Esophagus squamous epithelium (tissue), 5 donors: ENCODE measurements at regions not wholly inside any gene's neighbourhood (a gene's known extent, or its start where the extent isn't known, plus 50 kb on each side); places are given as distances from the start of the nearest gene placed in this dataset.

Source experiments
- DNase-seq: peaks from one replicate; lab custom pipeline; 2025; lab: John Stamatoyannopoulos, UW
- H3K27ac ChIP-seq, 4 donors: fragments of 200-600 bp; sonication (generic); one replicate each; pipeline ENCODE4 v1.5.1; 2016 to 2019; ENCODE audit warnings: mild to moderate bottlenecking in 1 of 4
- H3K27me3 ChIP-seq, 4 donors: fragments of 200-600 bp; sonication (generic); 1 replicate in 3 of 4; 2 replicates in 1 of 4; pipeline versions ENCODE4 v1.5.1 to v1.6.0; 2017 to 2021; ENCODE audit warnings: antibody characterized with exemption in 1 of 4
- H3K36me3 ChIP-seq, 3 donors: fragments of 200-600 bp; sonication (generic); one replicate each; pipeline ENCODE4 v1.5.1; 2016 to 2019
- H3K4me1 ChIP-seq, 3 donors: fragments of 200-600 bp; sonication (generic); one replicate each; pipeline ENCODE4 v1.5.1; 2017 to 2019
- H3K4me3 ChIP-seq, 4 donors: fragments of 200-600 bp; sonication (generic); 1 replicate in 3 of 4; 2 replicates in 1 of 4; pipeline ENCODE4 v1.5.1; 2016 to 2019; ENCODE audit warnings: mild to moderate bottlenecking in 2 of 4, moderate library complexity in 1 of 4
- H3K9me3 ChIP-seq, 3 donors: fragments of 200-600 bp; sonication (generic); one replicate each; pipeline ENCODE4 v1.5.1; 2016 to 2019
- CTCF ChIP-seq, 6 experiments: fragments of 450-650 bp in 4 of 6; fragments of 200-600 bp in 2 of 6; sonication (generic) in 2 of 6; IDR thresholded peaks; one replicate each; pipeline ENCODE4 v1.5.1; 2016 to 2019; ENCODE audit warnings: antibody characterized with exemption in 6 of 6, mild to moderate bottlenecking in 4 of 6, moderate library complexity in 4 of 6
- POLR2A ChIP-seq, 4 donors: fragments of 450-650 bp; IDR thresholded peaks; one replicate each; pipeline ENCODE4 v1.6.1; 2017; ENCODE audit warnings: antibody characterized with exemption in 4 of 4, mild to moderate bottlenecking in 4 of 4, moderate library complexity in 3 of 4
- WGBS, 2 donors: methylation state at CpG; one replicate each; pipeline ENCODE4 v1.1.5; 2018; 5-methylcytosine and 5-hydroxymethylcytosine counted together
- intact Hi-C: fragments of 100-400 bp; cut with DNase I; formaldehyde crosslinking; loops from one replicate; pipeline ENCODE4 v1.15.0; 2022
- donor health status: DM: yes; HTN: yes; CAD: no.

- H3K27ac ChIP-seq, result no peak overlapping the region
- H3K9me3 ChIP-seq, result no peaks in the 10 kb centered on the region
- H3K36me3 ChIP-seq, result no peaks in the 10 kb centered on the region
- WGBS, 2 donors, result 78 to 83% methylated on average over 2 to 3 of the region's 5 CpGs
- intact Hi-C loops, result no loop called here
- no peaks in the 10 kb centered on the region for H3K4me1 ChIP-seq
- no peak for DNase-seq
- H3K4me3 ChIP-seq, result no peak overlapping the region
- H3K27me3 ChIP-seq, result peaks cover 0 to 6% (median 0%) of the 10 kb centered on the region in 4 donors
- no peak for TF ChIP-seq CTCF (IDR thresholded peaks at IDR 0.05)
- TF ChIP-seq POLR2A (IDR thresholded peaks at IDR 0.05), result no peak
Observed at GRCh38 chr2:30060562-30060961, 86.2 kb upstream of the YPEL5 start.

DNA sequence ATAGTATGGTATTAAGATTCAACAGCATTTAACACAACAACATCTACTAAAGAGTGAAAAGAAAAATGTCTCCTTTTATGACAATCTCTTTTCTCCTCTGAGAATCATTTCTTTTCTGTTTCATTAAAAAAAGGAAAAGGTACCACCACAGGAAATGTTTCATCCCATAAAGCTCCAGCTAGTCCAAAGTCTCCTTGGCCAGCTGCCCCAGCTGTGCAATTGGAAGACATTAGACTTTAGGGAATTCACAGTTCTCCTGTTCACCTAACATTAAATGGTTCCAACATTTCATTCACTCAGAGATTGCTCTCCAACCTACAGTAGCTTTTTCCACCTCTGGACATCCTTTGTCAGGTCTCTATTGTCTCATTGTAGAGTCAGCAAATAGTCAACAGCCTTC is 78.7 kb upstream of the YPEL5 start:
- Histone ChIP-seq H3K36me3 (no peaks in the 10 kb centered on the region), H3K4me3 (no peak overlapping the region), H3K9me3 (peaks cover 0 to 8% (median 0%) of the 10 kb centered on the region in 3 donors), H3K27ac (no peak overlapping the region), H3K4me1 (no peaks in the 10 kb centered on the region), H3K27me3 (peaks cover 0 to 33% (median 0%) of the 10 kb centered on the region in 4 donors)
- no peak for DNase-seq
- intact Hi-C loops, result no loop called here
- TF ChIP-seq POLR2A (IDR thresholded peaks at IDR 0.05), result no peak
- TF ChIP-seq CTCF (IDR thresholded peaks at IDR 0.05), result no peak

- no peak for DNase-seq
- H3K27me3 ChIP-seq, result peaks cover 0 to 64% (median 0%) of the 10 kb centered on the region in 4 donors
- no peaks in the 10 kb centered on the region for H3K4me1 ChIP-seq
- no peak overlapping the region for H3K4me3 ChIP-seq
- H3K36me3 ChIP-seq, result no peaks in the 10 kb centered on the region
- TF ChIP-seq CTCF (IDR thresholded peaks at IDR 0.05) (peak; percentile 29 to 78 (median 62)), POLR2A (IDR thresholded peaks at IDR 0.05) (no peak)
- no peak overlapping the region for H3K27ac ChIP-seq
- 21 to 23% methylated on average over 10 of the region's 10 CpGs for WGBS, 2 donors
- no peaks in the 10 kb centered on the region for H3K9me3 ChIP-seq
- intact Hi-C loops, result no loop called here
Observed at GRCh38 chr2:30072250-30072842, 74.5 kb upstream of the YPEL5 start.

- TF ChIP-seq POLR2A (IDR thresholded peaks at IDR 0.05), result no peak
- TF ChIP-seq CTCF (IDR thresholded peaks at IDR 0.05), result no peak
- Histone ChIP-seq H3K4me1 (no peaks in the 10 kb centered on the region), H3K27me3 (peaks cover 0 to 73% (median 0%) of the 10 kb centered on the region in 4 donors), H3K9me3 (no peaks in the 10 kb centered on the region), H3K4me3 (no peak overlapping the region), H3K27ac (no peak overlapping the region), H3K36me3 (no peaks in the 10 kb centered on the region)
- WGBS, 2 donors, result 85 to 88% methylated on average over 4 of the region's 4 CpGs
- no peak for DNase-seq
- intact Hi-C loops, result no loop called here
Observed at GRCh38 chr2:30073523-30073922, 73.3 kb upstream of the YPEL5 start.

- 69 to 76% methylated on average over 6 of the region's 6 CpGs for WGBS, 2 donors
- intact Hi-C loops, result no loop called here
- no peak overlapping the region for H3K27ac ChIP-seq
Observed at GRCh38 chr2:30074023-30074422, 72.8 kb upstream of the YPEL5 start.

More at GRCh38 chr2:30074023-30074422, 72.8 kb upstream of the YPEL5 start:
- H3K9me3 ChIP-seq, result no peaks in the 10 kb centered on the region
- no peaks in the 10 kb centered on the region for H3K4me1 ChIP-seq
- no peak for DNase-seq
- no peak for TF ChIP-seq CTCF (IDR thresholded peaks at IDR 0.05)
- no peak for TF ChIP-seq POLR2A (IDR thresholded peaks at IDR 0.05)
- H3K4me3 ChIP-seq, result no peak overlapping the region
- H3K27me3 ChIP-seq, result peaks cover 0 to 74% (median 0%) of the 10 kb centered on the region in 4 donors
- H3K36me3 ChIP-seq, result no peaks in the 10 kb centered on the region
